Left lung (tissue), 4 donors: ENCODE measurements at regions not wholly inside any gene's neighbourhood (a gene's known extent, or its start where the extent isn't known, plus 50 kb on each side); places are given as distances from the start of the nearest gene placed in this dataset.

Source experiments
- ATAC-seq: fragments of 200-7000 bp; cut with Tn5 transposase; one replicate; pipeline ENCODE4 v1.9.1; 2020; ENCODE audit warnings: moderate library complexity
- DNase-seq, 4 donors: peaks; one replicate each; pipeline ENCODE4 v3.0.0-alpha.2; 2013 to 2020
- H3K27ac ChIP-seq, 2 donors: fragments of 200-600 bp; sonication (generic) in 1 of 2; one replicate each; pipeline versions ENCODE4 v1.5.0 to v1.8.0; 2020 to 2021
- H3K27me3 ChIP-seq, 2 donors: fragments of 200-600 bp; sonication (generic) in 1 of 2; one replicate each; pipeline versions ENCODE4 v1.5.0 to v1.8.0; 2020 to 2021
- H3K36me3 ChIP-seq, 2 donors: fragments of 200-600 bp; sonication (generic) in 1 of 2; one replicate each; pipeline versions ENCODE4 v1.5.0 to v1.8.0; 2020 to 2021
- H3K4me1 ChIP-seq, 2 donors: fragments of 200-600 bp; one replicate each; pipeline ENCODE4 v1.8.0; 2021
- H3K4me3 ChIP-seq, 2 donors: fragments of 200-600 bp; sonication (generic) in 1 of 2; one replicate each; pipeline versions ENCODE4 v1.5.0 to v1.8.0; 2020 to 2021; ENCODE audit warnings: mild to moderate bottlenecking in 1 of 2
- H3K9me3 ChIP-seq, 2 donors: fragments of 200-600 bp; sonication (generic) in 1 of 2; one replicate each; pipeline versions ENCODE4 v1.5.0 to v1.8.0; 2020 to 2021
- intact Hi-C, 2 donors: fragments of 100-400 bp; cut with DNase I; formaldehyde crosslinking; loops; one replicate each; pipeline versions ENCODE4 v1.11.2 to v1.14.2; 2022
- TF ChIP-seq, protein P1 (sequence below), 2 donors: fragments of 200-600 bp; sonication (generic) in 1 of 2; IDR thresholded peaks; one replicate each; pipeline versions ENCODE4 v1.5.0 to v1.8.0; 2021; ENCODE audit warnings: antibody characterized with exemption in 2 of 2
- donor health status: DM: no; HTN: yes; CAD: no.
- donor health status: DM: no; HTN: no; CAD: no.

DNA sequence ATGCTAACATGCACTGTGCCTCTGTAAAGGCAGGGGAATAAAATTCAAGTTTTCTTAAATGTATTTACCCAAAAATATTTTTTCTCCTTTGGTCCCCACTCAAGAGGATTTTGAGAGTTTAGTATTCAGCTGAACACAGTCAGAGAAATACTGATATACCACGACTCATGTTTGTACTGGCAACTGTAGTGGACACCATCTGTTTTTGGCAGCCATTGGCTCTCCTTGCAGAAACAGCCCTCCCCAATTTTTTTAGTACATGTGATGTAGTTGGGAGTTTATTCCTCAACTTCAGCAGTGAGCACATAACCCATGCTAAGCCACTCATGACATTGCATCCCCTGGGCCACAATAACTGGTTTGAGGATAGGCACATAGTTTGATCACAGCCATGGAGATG lies 154.8 kb upstream of the POU3F1 start:
- ATAC-seq (no peak), DNase-seq (no peak)
- TF ChIP-seq, protein P1, sequence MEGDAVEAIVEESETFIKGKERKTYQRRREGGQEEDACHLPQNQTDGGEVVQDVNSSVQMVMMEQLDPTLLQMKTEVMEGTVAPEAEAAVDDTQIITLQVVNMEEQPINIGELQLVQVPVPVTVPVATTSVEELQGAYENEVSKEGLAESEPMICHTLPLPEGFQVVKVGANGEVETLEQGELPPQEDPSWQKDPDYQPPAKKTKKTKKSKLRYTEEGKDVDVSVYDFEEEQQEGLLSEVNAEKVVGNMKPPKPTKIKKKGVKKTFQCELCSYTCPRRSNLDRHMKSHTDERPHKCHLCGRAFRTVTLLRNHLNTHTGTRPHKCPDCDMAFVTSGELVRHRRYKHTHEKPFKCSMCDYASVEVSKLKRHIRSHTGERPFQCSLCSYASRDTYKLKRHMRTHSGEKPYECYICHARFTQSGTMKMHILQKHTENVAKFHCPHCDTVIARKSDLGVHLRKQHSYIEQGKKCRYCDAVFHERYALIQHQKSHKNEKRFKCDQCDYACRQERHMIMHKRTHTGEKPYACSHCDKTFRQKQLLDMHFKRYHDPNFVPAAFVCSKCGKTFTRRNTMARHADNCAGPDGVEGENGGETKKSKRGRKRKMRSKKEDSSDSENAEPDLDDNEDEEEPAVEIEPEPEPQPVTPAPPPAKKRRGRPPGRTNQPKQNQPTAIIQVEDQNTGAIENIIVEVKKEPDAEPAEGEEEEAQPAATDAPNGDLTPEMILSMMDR (IDR thresholded peaks at IDR 0.05) = no peak
- Histone ChIP-seq H3K4me3 (no peak overlapping the region), H3K36me3 (no peaks in the 10 kb centered on the region), H3K27me3 (no peaks in the 10 kb centered on the region), H3K9me3 (peaks cover 0 to 9% of the 10 kb centered on the region in 2 donors), H3K27ac (no peak overlapping the region), H3K4me1 (no peaks in the 10 kb centered on the region)
- intact Hi-C loops = no loop called here

DNA sequence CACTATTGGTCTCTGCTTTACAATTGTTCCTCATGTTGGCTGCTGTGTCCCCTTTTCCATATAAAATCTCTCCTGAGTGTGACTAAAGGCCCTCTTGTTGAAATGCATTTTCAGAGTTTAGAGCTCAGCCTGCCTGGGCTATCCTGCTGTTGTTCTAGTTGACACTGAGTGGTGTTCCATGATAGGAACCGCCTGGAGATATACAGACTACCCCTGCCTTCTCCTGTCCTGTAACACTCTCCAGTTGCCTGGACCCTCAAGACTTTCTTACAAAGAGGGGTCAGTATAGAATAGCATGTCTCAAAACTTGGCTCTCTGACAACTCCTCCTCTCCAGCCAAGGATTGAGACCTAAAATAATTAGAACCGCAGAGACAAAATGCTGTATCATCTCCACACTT lies 152.0 kb upstream of the POU3F1 start:
- Histone ChIP-seq H3K36me3 (no peaks in the 10 kb centered on the region), H3K27me3 (no peaks in the 10 kb centered on the region), H3K4me1 (peaks cover 4 to 5% of the 10 kb centered on the region in 2 donors), H3K4me3 (no peak overlapping the region), H3K9me3 (peaks cover 0 to 9% of the 10 kb centered on the region in 2 donors), H3K27ac (no peak overlapping the region)
- TF ChIP-seq, protein P1 (IDR thresholded peaks at IDR 0.05) = no peak
- DNase-seq = peak in 2 of 4 donors; percentile 88 to 92
- ATAC-seq = no peak
- intact Hi-C loops = no loop called here

DNA sequence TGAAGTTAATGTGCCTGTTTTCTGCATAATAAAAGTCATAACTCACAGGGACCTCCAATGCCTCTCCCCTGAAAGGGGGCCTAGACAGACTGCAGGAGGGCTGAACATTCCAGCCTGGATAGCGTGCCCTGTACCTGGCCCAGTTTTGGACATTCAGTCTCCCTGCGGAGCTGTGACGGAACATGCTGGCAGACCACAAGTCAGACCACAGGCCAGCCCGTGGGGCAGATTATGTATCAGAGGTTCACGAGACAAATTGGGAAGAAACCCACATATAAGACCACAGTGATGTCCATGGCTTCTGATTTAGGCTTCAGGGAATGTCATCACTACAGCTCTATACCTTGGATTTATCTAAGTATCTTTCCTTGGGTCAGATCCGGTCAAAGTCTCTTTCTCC lies 151.5 kb upstream of the POU3F1 start:
- DNase-seq (no peak), ATAC-seq (no peak)
- TF ChIP-seq, protein P1 (IDR thresholded peaks at IDR 0.05) = no peak
- no peak overlapping the region for H3K4me3 ChIP-seq
- no peaks in the 10 kb centered on the region for H3K27me3 ChIP-seq
- no peak overlapping the region for H3K27ac ChIP-seq
- no peaks in the 10 kb centered on the region for H3K36me3 ChIP-seq
- peaks cover 4 to 5% of the 10 kb centered on the region in 2 donors for H3K4me1 ChIP-seq
- intact Hi-C loops = no loop called here
- H3K9me3 ChIP-seq = peaks cover 0 to 9% of the 10 kb centered on the region in 2 donors

DNA sequence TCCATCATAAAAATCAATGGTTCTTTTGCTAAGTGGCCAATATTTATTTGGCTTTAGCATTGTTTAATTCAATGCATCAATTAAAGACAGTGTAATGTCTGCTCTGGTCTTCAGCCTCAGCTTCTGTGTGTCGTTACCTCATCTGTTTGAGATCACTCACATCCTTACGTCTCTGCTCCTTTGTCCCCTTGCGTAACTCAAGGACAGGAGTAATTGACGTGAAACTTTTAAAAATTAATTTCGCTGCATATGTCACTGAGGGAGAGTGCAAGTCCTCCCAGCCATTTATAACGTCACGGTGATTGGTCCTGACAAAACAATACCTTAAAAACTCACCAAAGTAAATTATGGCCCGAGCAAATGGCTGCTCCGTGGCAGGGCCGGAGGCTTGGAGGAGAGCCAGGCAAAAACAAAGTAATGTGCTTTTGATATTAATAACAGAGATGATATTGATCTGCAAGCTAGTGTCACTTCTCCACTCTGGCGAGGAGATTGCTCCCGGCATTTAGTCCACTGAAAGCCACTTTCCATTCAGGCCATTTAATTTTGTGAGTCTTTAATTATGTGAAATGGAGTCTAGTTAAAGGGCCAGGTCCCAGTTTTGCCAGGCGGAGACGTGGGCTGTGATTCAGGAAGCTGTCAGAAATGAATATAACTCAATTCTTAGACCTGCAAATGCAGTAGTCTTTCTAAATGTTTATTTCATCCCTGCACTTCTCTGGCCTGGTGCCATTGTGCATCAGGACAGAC lies 150.9 kb upstream of the POU3F1 start:
- no peak for DNase-seq

GRCh38 chr1:38194472-38194871 lies 147.9 kb upstream of the POU3F1 start:
- H3K4me1 ChIP-seq = peaks cover 4 to 5% of the 10 kb centered on the region in 2 donors
- intact Hi-C loops = no loop called here
- peaks cover 0 to under 1% of the 10 kb centered on the region in 2 donors for H3K9me3 ChIP-seq
- TF ChIP-seq, protein P1 (IDR thresholded peaks at IDR 0.05) = no peak
- H3K27ac ChIP-seq = no peak overlapping the region
- H3K36me3 ChIP-seq = no peaks in the 10 kb centered on the region
- ATAC-seq (peak; percentile 93), DNase-seq (peak in 2 of 4 donors; percentile 86)
- H3K27me3 ChIP-seq = peaks cover 0 to 9% of the 10 kb centered on the region in 2 donors
- H3K4me3 ChIP-seq = no peak overlapping the region

More for the DNA sequence above, 150.9 kb upstream of the POU3F1 start:
- Histone ChIP-seq H3K36me3 (no peaks in the 10 kb centered on the region), H3K9me3 (peaks cover 0 to 9% of the 10 kb centered on the region in 2 donors), H3K4me3 (no peak overlapping the region), H3K4me1 (peaks cover 4 to 5% of the 10 kb centered on the region in 2 donors), H3K27ac (no peak overlapping the region), H3K27me3 (no peaks in the 10 kb centered on the region)
- no peak for ATAC-seq
- intact Hi-C loops = no loop called here
- TF ChIP-seq, protein P1 (IDR thresholded peaks at IDR 0.05) = no peak
